GM21515 (cell line): ENCODE measurements at regions not wholly inside any gene's neighbourhood (a gene's known extent, or its start where the extent isn't known, plus 50 kb on each side); places are given as distances from the start of the nearest gene placed in this dataset.

Source experiments
- ATAC-seq: cut with Tn5 transposase; IDR thresholded peaks from one replicate; pipeline ENCODE4 v1.9.1; 2021; ENCODE audit not compliant: unreplicated experiment

- no peak for ATAC-seq
These were observed 392.5 kb downstream of the RPS24 start for GRCh38 chr10:78426181-78426580.

GRCh38 chr10:78427497-78428031, 393.9 kb downstream of the RPS24 start:
- ATAC-seq, result no peak

- no peak for ATAC-seq
These were observed 394.9 kb downstream of the RPS24 start for GRCh38 chr10:78428579-78428978.

GRCh38 chr10:78429984-78430383, 396.3 kb downstream of the RPS24 start:
- no peak for ATAC-seq

GRCh38 chr10:78432583-78432982, 398.9 kb downstream of the RPS24 start:
- ATAC-seq, result no peak

- no peak for ATAC-seq
These were observed 399.5 kb downstream of the RPS24 start for GRCh38 chr10:78433076-78433595.

GRCh38 chr10:78433766-78434535, 400.3 kb downstream of the RPS24 start:
- no peak for ATAC-seq

GRCh38 chr10:78434886-78435285, 401.2 kb downstream of the RPS24 start:
- no peak for ATAC-seq

- ATAC-seq, result no peak
These were observed 402.0 kb downstream of the RPS24 start for GRCh38 chr10:78435484-78436221.

- ATAC-seq, result no peak
These were observed 402.5 kb downstream of the RPS24 start for GRCh38 chr10:78436222-78436573.

- no peak for ATAC-seq
These were observed 403.2 kb downstream of the RPS24 start for GRCh38 chr10:78436706-78437406.

- ATAC-seq, result no peak
These were observed 403.7 kb downstream of the RPS24 start for GRCh38 chr10:78437407-78437768.

- no peak for ATAC-seq
These were observed 404.6 kb downstream of the RPS24 start for GRCh38 chr10:78437998-78438906.

- ATAC-seq, result no peak
These were observed 405.5 kb downstream of the RPS24 start for GRCh38 chr10:78438907-78439809.

- no peak for ATAC-seq
These were observed 407.3 kb downstream of the RPS24 start for GRCh38 chr10:78441010-78441409.

GRCh38 chr10:78441694-78442093, 408.0 kb downstream of the RPS24 start:
- ATAC-seq, result no peak

- ATAC-seq, result no peak
These were observed 409.3 kb downstream of the RPS24 start for GRCh38 chr10:78442836-78443550.

- no peak for ATAC-seq
These were observed 410.4 kb downstream of the RPS24 start for GRCh38 chr10:78443900-78444571.
